Esophagus muscularis mucosa (tissue), 4 donors: ENCODE measurements at regions not wholly inside any gene's neighbourhood (a gene's known extent, or its start where the extent isn't known, plus 50 kb on each side); places are given as distances from the start of the nearest gene placed in this dataset.

Experiments
- DNase-seq: peaks from one replicate; pipeline ENCODE4 v3.0.0-alpha.2; 2017; ENCODE audit errors: extremely low spot score
- H3K27ac ChIP-seq, 4 donors: fragments of 200-600 bp; sonication (generic); replicated peaks in 1 of 4; 1 replicate in 3 of 4; 2 replicates in 1 of 4; pipeline ENCODE4 v1.5.1; 2016 to 2019; ENCODE audit warnings: mild to moderate bottlenecking in 1 of 4
- H3K27me3 ChIP-seq, 4 donors: fragments of 200-600 bp; sonication (generic); one replicate each; pipeline versions ENCODE4 v1.5.1 to v1.6.0; 2016 to 2019
- H3K36me3 ChIP-seq, 4 donors: fragments of 200-600 bp; sonication (generic); one replicate each; pipeline ENCODE4 v1.5.1; 2016 to 2019
- H3K4me1 ChIP-seq, 4 donors: fragments of 200-600 bp; sonication (generic); one replicate each; pipeline ENCODE4 v1.5.1; 2016 to 2019
- H3K4me3 ChIP-seq, 4 donors: fragments of 200-600 bp; sonication (generic); 1 replicate in 2 of 4; 2 replicates in 2 of 4; pipeline ENCODE4 v1.5.1; 2016 to 2019; ENCODE audit warnings: mild to moderate bottlenecking in 4 of 4, moderate library complexity in 1 of 4
- H3K9me3 ChIP-seq, 4 donors: fragments of 200-600 bp; sonication (generic); 1 replicate in 3 of 4; 2 replicates in 1 of 4; pipeline ENCODE4 v1.5.1; 2016 to 2019
- EP300 ChIP-seq: sonication (generic); formaldehyde crosslinking; IDR thresholded peaks from one replicate; pipeline ENCODE4 v1.6.1; 2017; ENCODE audit warnings: antibody characterized with exemption
- POLR2A ChIP-seq: fragments of 450-650 bp; IDR thresholded peaks from one replicate; pipeline ENCODE4 v1.6.1; 2017; ENCODE audit warnings: antibody characterized with exemption, moderate library complexity, mild to moderate bottlenecking, low read depth
- POLR2AphosphoS5 ChIP-seq, 2 donors: sonication (generic); formaldehyde crosslinking; IDR thresholded peaks; one replicate each; pipeline ENCODE4 v1.6.1; 2017; ENCODE audit warnings: antibody characterized with exemption in 2 of 2
- WGBS: methylation state at CpG from one replicate; pipeline ENCODE4 v1.1.5; 2018; 5-methylcytosine and 5-hydroxymethylcytosine counted together
- intact Hi-C: fragments of 100-400 bp; cut with DNase I; formaldehyde crosslinking; loops from one replicate; pipeline ENCODE4 v1.15.1; 2023
- TF ChIP-seq, protein P1 (sequence below), 3 experiments: fragments of 200-600 bp in 2 of 3; fragments of 450-650 bp in 1 of 3; sonication (generic) in 2 of 3; IDR thresholded peaks; one replicate each; pipeline ENCODE4 v1.5.1; 2017 to 2019; ENCODE audit warnings: antibody characterized with exemption in 3 of 3, mild to moderate bottlenecking in 2 of 3, moderate library complexity in 1 of 3

DNA sequence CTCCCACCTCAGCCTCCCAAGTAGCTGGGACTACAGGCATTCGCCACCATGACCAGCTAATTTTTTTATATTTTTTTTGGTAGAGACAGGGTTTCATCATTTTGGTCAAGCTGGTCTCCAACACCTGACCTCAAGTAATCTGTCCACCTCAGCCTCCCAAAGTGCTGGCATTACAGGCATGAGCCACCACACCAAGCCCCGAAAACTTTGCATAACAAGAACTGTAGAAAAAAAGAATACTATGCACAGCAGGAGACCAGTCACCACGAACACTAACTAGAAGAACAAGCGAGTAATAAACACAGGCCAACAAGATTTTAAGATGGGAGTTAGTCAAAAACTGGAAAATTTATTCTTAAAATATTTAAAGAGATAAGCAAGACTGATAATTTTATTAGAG is 447.0 kb downstream of the ETV1 start:
- Histone ChIP-seq H3K4me3 (no peak overlapping the region), H3K27me3 (no peaks in the 10 kb centered on the region), H3K27ac (no peak overlapping the region), H3K4me1 (no peaks in the 10 kb centered on the region), H3K9me3 (no peaks in the 10 kb centered on the region), H3K36me3 (no peaks in the 10 kb centered on the region)
- no peak for TF ChIP-seq POLR2A
- TF ChIP-seq, protein P1, sequence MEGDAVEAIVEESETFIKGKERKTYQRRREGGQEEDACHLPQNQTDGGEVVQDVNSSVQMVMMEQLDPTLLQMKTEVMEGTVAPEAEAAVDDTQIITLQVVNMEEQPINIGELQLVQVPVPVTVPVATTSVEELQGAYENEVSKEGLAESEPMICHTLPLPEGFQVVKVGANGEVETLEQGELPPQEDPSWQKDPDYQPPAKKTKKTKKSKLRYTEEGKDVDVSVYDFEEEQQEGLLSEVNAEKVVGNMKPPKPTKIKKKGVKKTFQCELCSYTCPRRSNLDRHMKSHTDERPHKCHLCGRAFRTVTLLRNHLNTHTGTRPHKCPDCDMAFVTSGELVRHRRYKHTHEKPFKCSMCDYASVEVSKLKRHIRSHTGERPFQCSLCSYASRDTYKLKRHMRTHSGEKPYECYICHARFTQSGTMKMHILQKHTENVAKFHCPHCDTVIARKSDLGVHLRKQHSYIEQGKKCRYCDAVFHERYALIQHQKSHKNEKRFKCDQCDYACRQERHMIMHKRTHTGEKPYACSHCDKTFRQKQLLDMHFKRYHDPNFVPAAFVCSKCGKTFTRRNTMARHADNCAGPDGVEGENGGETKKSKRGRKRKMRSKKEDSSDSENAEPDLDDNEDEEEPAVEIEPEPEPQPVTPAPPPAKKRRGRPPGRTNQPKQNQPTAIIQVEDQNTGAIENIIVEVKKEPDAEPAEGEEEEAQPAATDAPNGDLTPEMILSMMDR (IDR thresholded peaks at IDR 0.05) = no peak
- TF ChIP-seq POLR2AphosphoS5 (IDR thresholded peaks at IDR 0.05) = no peak
- TF ChIP-seq EP300 = no peak
- intact Hi-C loops = no loop called here
- WGBS = 93% methylated on average over 4 of the region's 4 CpGs
- DNase-seq = no peak

DNA sequence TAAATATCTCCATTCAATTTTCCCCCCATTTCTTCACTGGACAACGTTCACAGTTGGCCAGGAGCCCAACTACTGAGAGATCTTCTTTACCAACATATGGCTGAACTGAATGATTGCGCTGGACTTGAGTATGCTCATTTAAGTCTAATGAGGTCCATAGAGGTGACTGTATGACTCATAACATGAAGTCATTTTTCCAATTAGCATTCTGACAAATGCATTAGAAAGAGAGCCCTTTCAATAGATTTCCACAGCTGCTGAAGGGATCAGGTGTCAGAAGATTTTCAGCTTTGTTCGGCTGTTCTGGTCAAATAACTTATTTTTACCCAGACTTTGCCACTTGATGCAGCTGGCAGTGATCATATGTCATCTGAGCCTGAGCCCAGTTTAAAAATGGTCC is 438.0 kb downstream of the ETV1 start:
- Histone ChIP-seq H3K36me3 (no peaks in the 10 kb centered on the region), H3K27ac (no peak overlapping the region), H3K4me1 (no peaks in the 10 kb centered on the region), H3K4me3 (no peak overlapping the region), H3K27me3 (no peaks in the 10 kb centered on the region), H3K9me3 (no peaks in the 10 kb centered on the region)
- no peak for DNase-seq
- TF ChIP-seq, protein P1 (IDR thresholded peaks at IDR 0.05) = no peak
- TF ChIP-seq POLR2A (no peak), EP300 (no peak), POLR2AphosphoS5 (IDR thresholded peaks at IDR 0.05) (no peak)
- intact Hi-C loops = no loop called here
- WGBS = 71% methylated on average over 3 of the region's 3 CpGs

DNA sequence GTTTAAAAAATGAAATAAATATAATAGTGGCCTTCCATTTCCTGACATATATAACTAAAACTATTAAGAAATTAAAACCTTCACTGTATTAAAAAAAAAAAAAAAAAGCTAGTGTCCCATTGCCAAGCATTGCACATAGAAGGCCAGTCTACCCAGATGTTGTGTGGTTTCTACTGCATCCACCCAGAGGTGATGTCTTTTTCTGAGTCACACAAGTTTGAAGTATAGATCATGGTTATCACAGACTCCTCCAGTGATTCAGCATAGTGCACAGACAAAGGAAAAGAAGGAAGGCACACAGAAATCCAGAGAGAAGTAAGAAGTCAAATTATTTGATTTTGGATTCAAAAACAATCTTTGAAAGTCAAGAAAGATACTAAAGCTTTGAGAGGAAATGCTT is 429.0 kb downstream of the ETV1 start:
- no peaks in the 10 kb centered on the region for H3K9me3 ChIP-seq
- no peak overlapping the region for H3K4me3 ChIP-seq
- TF ChIP-seq, protein P1 (IDR thresholded peaks at IDR 0.05) = no peak
- TF ChIP-seq POLR2A = no peak
- no peak for TF ChIP-seq POLR2AphosphoS5 (IDR thresholded peaks at IDR 0.05)
- no peak for TF ChIP-seq EP300
- H3K27ac ChIP-seq = no peak overlapping the region
- H3K27me3 ChIP-seq = no peaks in the 10 kb centered on the region
- intact Hi-C loops = no loop called here
- no peaks in the 10 kb centered on the region for H3K4me1 ChIP-seq
- H3K36me3 ChIP-seq = no peaks in the 10 kb centered on the region
- no peak for DNase-seq

DNA sequence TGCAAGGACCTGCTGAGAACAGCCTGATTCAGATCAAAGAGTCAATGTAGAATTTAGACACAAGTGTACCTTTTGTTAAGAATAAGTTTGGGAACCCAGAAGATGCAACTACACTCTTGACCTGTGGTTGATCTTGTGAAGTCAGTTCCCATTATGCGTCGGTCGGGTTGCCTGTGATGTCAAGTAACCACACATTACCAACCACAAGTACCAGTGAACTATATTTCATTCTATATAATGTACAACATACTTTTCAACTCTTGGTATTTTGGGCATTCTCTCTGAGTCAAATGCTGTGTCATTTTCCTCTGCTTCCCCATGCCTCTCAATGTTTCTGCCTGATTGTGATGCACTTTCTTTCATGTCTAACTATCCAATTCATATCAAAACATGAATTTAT is 426.2 kb downstream of the ETV1 start:
- TF ChIP-seq, protein P1 (IDR thresholded peaks at IDR 0.05) = no peak
- TF ChIP-seq EP300 (no peak), POLR2AphosphoS5 (IDR thresholded peaks at IDR 0.05) (no peak), POLR2A (no peak)
- H3K27ac ChIP-seq = no peak overlapping the region
- no peaks in the 10 kb centered on the region for H3K36me3 ChIP-seq
- H3K4me1 ChIP-seq = no peaks in the 10 kb centered on the region
- intact Hi-C loops = no loop called here
- H3K4me3 ChIP-seq = no peak overlapping the region
- WGBS = 86% methylated on average over 3 of the region's 3 CpGs
- DNase-seq = no peak
- no peaks in the 10 kb centered on the region for H3K9me3 ChIP-seq
- H3K27me3 ChIP-seq = no peaks in the 10 kb centered on the region

- 79% methylated on average over 5 of the region's 5 CpGs for WGBS
- H3K4me1 ChIP-seq = no peaks in the 10 kb centered on the region
- intact Hi-C loops = no loop called here
- DNase-seq = no peak
- H3K27ac ChIP-seq = no peak overlapping the region
- H3K4me3 ChIP-seq = no peak overlapping the region
- no peaks in the 10 kb centered on the region for H3K9me3 ChIP-seq
- TF ChIP-seq POLR2A (no peak), EP300 (no peak), POLR2AphosphoS5 (IDR thresholded peaks at IDR 0.05) (no peak)
- TF ChIP-seq, protein P1 (IDR thresholded peaks at IDR 0.05) = no peak
- no peaks in the 10 kb centered on the region for H3K36me3 ChIP-seq
- H3K27me3 ChIP-seq = no peaks in the 10 kb centered on the region
Measured at GRCh38 chr7:13563680-13564079, 425.8 kb downstream of the ETV1 start.
